ENCODE measurements at regions not wholly inside any gene's neighbourhood (a gene's known extent, or its start where the extent isn't known, plus 50 kb on each side); places are given as distances from the start of the nearest gene placed in this dataset.

- TF ChIP-seq POLR2AphosphoS5 (IDR thresholded peaks at IDR 0.05) (no peak), CTCF (IDR thresholded peaks at IDR 0.05 in 8 of 11, conservative IDR thresholded peaks at IDR 0.05 in 3 of 11) (no peak), POLR2A (IDR thresholded peaks at IDR 0.05) (no peak)
These were observed 88.9 kb upstream of the THBS1 start for GRCh38 chr15:39491886-39492490.

All from spleen (tissue), 7 donors.